ENCODE measurements at regions not wholly inside any gene's neighbourhood (a gene's known extent, or its start where the extent isn't known, plus 50 kb on each side); places are given as distances from the start of the nearest gene placed in this dataset.

DNA sequence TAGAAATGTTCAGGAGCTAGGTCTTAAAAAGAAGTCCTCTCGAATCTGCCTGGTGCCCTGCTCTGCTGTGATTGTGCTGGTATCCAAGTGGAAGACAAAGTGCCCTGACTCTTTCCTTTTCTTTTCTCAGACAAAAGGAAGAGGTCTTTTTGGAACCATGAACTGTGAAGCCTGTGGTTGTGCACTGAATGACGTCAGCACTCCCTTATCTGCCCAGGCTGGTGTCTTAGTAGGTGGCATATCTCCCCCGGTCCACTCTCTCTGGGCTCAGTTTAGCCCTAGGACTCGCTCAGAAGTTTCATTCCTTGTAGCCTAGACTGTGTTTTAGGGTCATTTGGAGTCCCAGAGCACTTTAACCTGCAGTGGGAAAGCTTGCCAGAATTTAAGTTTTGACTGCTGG lies 400.3 kb upstream of the CT83 start:
- Histone ChIP-seq H3K4me3 (no peak overlapping the region), H3K4me1 (no peaks in the 10 kb centered on the region), H3K27ac (no peak overlapping the region), H3K36me3 (ENCODE audit: insufficient read depth in 1 of 2, low read depth in 1 of 2) (no peaks in the 10 kb centered on the region), H3K9me3 (no peaks in the 10 kb centered on the region), H3K27me3 (ENCODE audit: insufficient read depth in 3 of 3, low read length in 2 of 3) (no peaks in the 10 kb centered on the region)
- intact Hi-C loops (cut with DNase I): no loop called here
- no peak for TF ChIP-seq CTCF (IDR thresholded peaks at IDR 0.05)
- DNase-seq: no peak
- no peak for ATAC-seq
- WGBS, 3 donors: 55 to 100% (median 80%) methylated on average over 4 of the region's 4 CpGs

GRCh38 chrX:116862340-116862739 lies 399.6 kb upstream of the CT83 start:
- Histone ChIP-seq H3K27ac (no peak overlapping the region), H3K9me3 (no peaks in the 10 kb centered on the region), H3K36me3 (ENCODE audit: insufficient read depth in 1 of 2, low read depth in 1 of 2) (no peaks in the 10 kb centered on the region), H3K4me1 (no peaks in the 10 kb centered on the region), H3K4me3 (no peak overlapping the region), H3K27me3 (ENCODE audit: insufficient read depth in 3 of 3, low read length in 2 of 3) (no peaks in the 10 kb centered on the region)
- TF ChIP-seq CTCF (IDR thresholded peaks at IDR 0.05): no peak
- 25 to 67% (median 58%) methylated on average over 1 of the region's 1 CpG for WGBS, 3 donors
- no peak for DNase-seq
- no peak for ATAC-seq
- intact Hi-C loops (cut with DNase I): no loop called here

GRCh38 chrX:116841290-116841689 lies 378.5 kb upstream of the CT83 start:
- Histone ChIP-seq H3K36me3 (ENCODE audit: insufficient read depth in 1 of 2, low read depth in 1 of 2) (no peaks in the 10 kb centered on the region), H3K4me3 (no peak overlapping the region), H3K9me3 (no peaks in the 10 kb centered on the region), H3K27ac (no peak overlapping the region), H3K27me3 (ENCODE audit: insufficient read depth in 3 of 3, low read length in 2 of 3) (no peaks in the 10 kb centered on the region), H3K4me1 (no peaks in the 10 kb centered on the region)
- WGBS, 3 donors: 67 to 90% (median 84%) methylated on average over 3 of the region's 3 CpGs
- DNase-seq (no peak), ATAC-seq (no peak)
- no peak for TF ChIP-seq CTCF (IDR thresholded peaks at IDR 0.05)
- intact Hi-C loops (cut with DNase I): no loop called here

DNA sequence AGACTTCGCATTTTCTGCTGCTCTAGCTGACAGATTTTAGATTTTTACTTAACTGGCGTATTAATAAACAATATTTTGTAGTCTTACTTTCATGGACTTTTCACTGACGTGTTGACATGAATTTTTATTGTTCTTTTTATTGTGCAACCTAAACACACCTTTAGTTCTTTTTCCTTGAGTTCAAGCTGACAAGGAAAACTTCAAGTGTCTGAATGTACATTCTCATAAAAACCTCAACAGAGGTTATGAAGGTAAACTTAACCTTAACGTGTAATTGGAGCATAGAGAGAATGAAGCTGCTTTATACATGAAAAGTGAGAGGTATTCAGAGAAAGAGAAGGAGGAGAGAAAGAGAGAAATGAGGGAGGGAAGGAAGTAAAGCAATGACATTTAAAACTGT lies 364.3 kb upstream of the CT83 start:
- intact Hi-C loops (cut with DNase I): no loop called here
- TF ChIP-seq CTCF (IDR thresholded peaks at IDR 0.05): no peak
- no peaks in the 10 kb centered on the region for H3K27me3 ChIP-seq (ENCODE audit: insufficient read depth in 3 of 3, low read length in 2 of 3)
- 58 to 70% (median 67%) methylated on average over 4 of the region's 4 CpGs for WGBS, 3 donors
- no peak overlapping the region for H3K4me3 ChIP-seq
- ATAC-seq (no peak), DNase-seq (no peak)
- H3K36me3 ChIP-seq (ENCODE audit: insufficient read depth in 1 of 2, low read depth in 1 of 2): no peaks in the 10 kb centered on the region
- H3K4me1 ChIP-seq: no peaks in the 10 kb centered on the region
- H3K27ac ChIP-seq: no peak overlapping the region
- H3K9me3 ChIP-seq: no peaks in the 10 kb centered on the region

- Histone ChIP-seq H3K9me3 (no peaks in the 10 kb centered on the region), H3K4me1 (no peaks in the 10 kb centered on the region), H3K27ac (no peak overlapping the region), H3K4me3 (no peak overlapping the region), H3K36me3 (ENCODE audit: insufficient read depth in 1 of 2, low read depth in 1 of 2) (no peaks in the 10 kb centered on the region), H3K27me3 (ENCODE audit: insufficient read depth in 3 of 3, low read length in 2 of 3) (no peaks in the 10 kb centered on the region)
- DNase-seq (no peak), ATAC-seq (no peak)
- intact Hi-C loops (cut with DNase I): no loop called here
- no peak for TF ChIP-seq CTCF (IDR thresholded peaks at IDR 0.05)
- WGBS, 3 donors: 42 to 83% (median 67%) methylated on average over 1 of the region's 1 CpG
Observed at GRCh38 chrX:116824785-116825184, 362.0 kb upstream of the CT83 start.

Data from psoas muscle (tissue), 7 donors.